ENCODE measurements at regions not wholly inside any gene's neighbourhood (a gene's known extent, or its start where the extent isn't known, plus 50 kb on each side); places are given as distances from the start of the nearest gene placed in this dataset.

- intact Hi-C loops (cut with DNase I) = no loop called here
- no peaks in the 10 kb centered on the region for H3K36me3 ChIP-seq (replicated peaks in 1 of 2)
- no peak overlapping the region for H3K27ac ChIP-seq
- no peak for TF ChIP-seq CTCF (IDR thresholded peaks at IDR 0.05)
- no peak for TF ChIP-seq POLR2A (IDR thresholded peaks at IDR 0.05)
- DNase-seq = no peak
- H3K27me3 ChIP-seq = no peaks in the 10 kb centered on the region
- H3K9me3 ChIP-seq (replicated peaks in 1 of 3) = no peaks in the 10 kb centered on the region
- no peaks in the 10 kb centered on the region for H3K4me1 ChIP-seq (replicated peaks in 1 of 2)
- WGBS, 4 donors = 27 to 53% (median 40%) methylated on average over 1 of the region's 1 CpG
- no peak overlapping the region for H3K4me3 ChIP-seq
Measured at GRCh38 chr7:142698429-142698828, 50.8 kb upstream of the PRSS1 start.

- H3K9me3 ChIP-seq (replicated peaks in 1 of 3) = no peaks in the 10 kb centered on the region
- no peak overlapping the region for H3K4me3 ChIP-seq
- WGBS, 4 donors = 56 to 75% (median 62%) methylated on average over 4 of the region's 4 CpGs
- H3K27me3 ChIP-seq = no peaks in the 10 kb centered on the region
- intact Hi-C loops (cut with DNase I) = no loop called here
- H3K36me3 ChIP-seq (replicated peaks in 1 of 2) = no peaks in the 10 kb centered on the region
- DNase-seq = no peak
- H3K27ac ChIP-seq = no peak overlapping the region
- no peaks in the 10 kb centered on the region for H3K4me1 ChIP-seq (replicated peaks in 1 of 2)
- no peak for TF ChIP-seq CTCF (IDR thresholded peaks at IDR 0.05)
- no peak for TF ChIP-seq POLR2A (IDR thresholded peaks at IDR 0.05)
Measured at GRCh38 chr7:142697270-142697669, 52.0 kb upstream of the PRSS1 start.

GRCh38 chr7:142696456-142697179 lies 52.7 kb upstream of the PRSS1 start:
- no peak overlapping the region for H3K27ac ChIP-seq
- TF ChIP-seq CTCF (IDR thresholded peaks at IDR 0.05) (no peak), POLR2A (IDR thresholded peaks at IDR 0.05) (no peak)
- no peak overlapping the region for H3K4me3 ChIP-seq

GRCh38 chr7:142693911-142694310 lies 55.4 kb upstream of the PRSS1 start:
- DNase-seq = no peak
- no peaks in the 10 kb centered on the region for H3K4me1 ChIP-seq (replicated peaks in 1 of 2)
- intact Hi-C loops (cut with DNase I) = no loop called here
- H3K27ac ChIP-seq = no peak overlapping the region
- no peaks in the 10 kb centered on the region for H3K9me3 ChIP-seq (replicated peaks in 1 of 3)
- H3K27me3 ChIP-seq = no peaks in the 10 kb centered on the region
- no peak overlapping the region for H3K4me3 ChIP-seq
- no peaks in the 10 kb centered on the region for H3K36me3 ChIP-seq (replicated peaks in 1 of 2)
- TF ChIP-seq CTCF (IDR thresholded peaks at IDR 0.05) (no peak), POLR2A (IDR thresholded peaks at IDR 0.05) (no peak)

More at GRCh38 chr7:142696456-142697179, 52.7 kb upstream of the PRSS1 start:
- Histone ChIP-seq H3K4me1 (replicated peaks in 1 of 2) (no peaks in the 10 kb centered on the region), H3K27me3 (no peaks in the 10 kb centered on the region), H3K9me3 (replicated peaks in 1 of 3) (no peaks in the 10 kb centered on the region), H3K36me3 (replicated peaks in 1 of 2) (no peaks in the 10 kb centered on the region)
- intact Hi-C loops (cut with DNase I) = no loop called here
- no peak for DNase-seq
